CD8-positive, alpha-beta memory T cell (primary cell): ENCODE measurements at regions not wholly inside any gene's neighbourhood (a gene's known extent, or its start where the extent isn't known, plus 50 kb on each side); places are given as distances from the start of the nearest gene placed in this dataset.

ENCODE experiments used
- CTCF ChIA-PET: fragments of 350-600 bp; sonication (Branson Sonifier 250); formaldehyde crosslinking; loops from one replicate; lab custom pipeline; 2021; ENCODE audit warnings: antibody characterized with exemption; lab: Charles Lee
- POLR2A ChIA-PET: fragments of 350-600 bp; sonication (Branson Sonifier 250); formaldehyde crosslinking; loops from one replicate; lab custom pipeline; 2021; ENCODE audit warnings: antibody characterized with exemption; lab: Charles Lee
- DNase-seq, 5 donors: peaks; one replicate each; pipeline versions ENCODE4 v3.0.0 to v3.0.0-alpha.2; 2020 to 2022; ENCODE audit warnings: mixed read lengths in 1 of 5
- H3K27ac ChIP-seq: one replicate; pipeline ENCODE4 v1.7.0; 2013; ENCODE audit warnings: low read depth, mild to moderate bottlenecking, low read length, moderate library complexity
- H3K27me3 ChIP-seq: 2 replicates; pipeline ENCODE4 v1.7.0; 2013; ENCODE audit warnings: low read length, mild to moderate bottlenecking; ENCODE audit not compliant: insufficient read depth, poor library complexity, severe bottlenecking
- H3K36me3 ChIP-seq: 2 replicates; pipeline ENCODE4 v1.7.0; 2013; ENCODE audit warnings: mild to moderate bottlenecking, low read length, moderate library complexity; ENCODE audit not compliant: insufficient read depth
- H3K4me1 ChIP-seq: 2 replicates; pipeline ENCODE4 v1.7.0; 2013; ENCODE audit warnings: mild to moderate bottlenecking, low read length, moderate library complexity; ENCODE audit not compliant: insufficient read depth
- H3K4me3 ChIP-seq: 2 replicates; pipeline ENCODE4 v1.7.0; 2013; ENCODE audit warnings: mild to moderate bottlenecking, low read length
- H3K9me3 ChIP-seq: 2 replicates; pipeline ENCODE4 v1.7.0; 2013; ENCODE audit warnings: mild to moderate bottlenecking, low read length
- H3K27ac Mint-ChIP-seq, 8 donors: one replicate each; pipeline ENCODE4 v1.8.0; 2020 to 2021; ENCODE audit warnings: mixed read lengths in 8 of 8, mild to moderate bottlenecking in 6 of 8, inconsistent platforms in 3 of 8, moderate library complexity in 3 of 8
- H3K27me3 Mint-ChIP-seq, 2 donors: one replicate each; pipeline ENCODE4 v1.8.0; 2020 to 2021; ENCODE audit warnings: mixed read lengths in 2 of 2, mild to moderate bottlenecking in 1 of 2, moderate library complexity in 1 of 2
- H3K36me3 Mint-ChIP-seq, 3 donors: one replicate each; pipeline ENCODE4 v1.8.0; 2020 to 2021; ENCODE audit warnings: mixed read lengths in 3 of 3, inconsistent platforms in 1 of 3, mild to moderate bottlenecking in 1 of 3
- H3K4me1 Mint-ChIP-seq, 3 donors: one replicate each; pipeline ENCODE4 v1.8.0; 2020 to 2021; ENCODE audit warnings: mixed read lengths in 3 of 3, inconsistent platforms in 1 of 3, mild to moderate bottlenecking in 1 of 3
- H3K4me3 Mint-ChIP-seq, 7 donors: one replicate each; pipeline ENCODE4 v1.8.0; 2020 to 2021; ENCODE audit warnings: mixed read lengths in 7 of 7, mild to moderate bottlenecking in 6 of 7, moderate library complexity in 4 of 7, inconsistent platforms in 2 of 7
- H3K9me3 Mint-ChIP-seq, 5 donors: one replicate each; pipeline ENCODE4 v1.8.0; 2020 to 2022; ENCODE audit warnings: mixed read lengths in 5 of 5, mild to moderate bottlenecking in 3 of 5, moderate library complexity in 2 of 5, inconsistent platforms in 1 of 5

DNA sequence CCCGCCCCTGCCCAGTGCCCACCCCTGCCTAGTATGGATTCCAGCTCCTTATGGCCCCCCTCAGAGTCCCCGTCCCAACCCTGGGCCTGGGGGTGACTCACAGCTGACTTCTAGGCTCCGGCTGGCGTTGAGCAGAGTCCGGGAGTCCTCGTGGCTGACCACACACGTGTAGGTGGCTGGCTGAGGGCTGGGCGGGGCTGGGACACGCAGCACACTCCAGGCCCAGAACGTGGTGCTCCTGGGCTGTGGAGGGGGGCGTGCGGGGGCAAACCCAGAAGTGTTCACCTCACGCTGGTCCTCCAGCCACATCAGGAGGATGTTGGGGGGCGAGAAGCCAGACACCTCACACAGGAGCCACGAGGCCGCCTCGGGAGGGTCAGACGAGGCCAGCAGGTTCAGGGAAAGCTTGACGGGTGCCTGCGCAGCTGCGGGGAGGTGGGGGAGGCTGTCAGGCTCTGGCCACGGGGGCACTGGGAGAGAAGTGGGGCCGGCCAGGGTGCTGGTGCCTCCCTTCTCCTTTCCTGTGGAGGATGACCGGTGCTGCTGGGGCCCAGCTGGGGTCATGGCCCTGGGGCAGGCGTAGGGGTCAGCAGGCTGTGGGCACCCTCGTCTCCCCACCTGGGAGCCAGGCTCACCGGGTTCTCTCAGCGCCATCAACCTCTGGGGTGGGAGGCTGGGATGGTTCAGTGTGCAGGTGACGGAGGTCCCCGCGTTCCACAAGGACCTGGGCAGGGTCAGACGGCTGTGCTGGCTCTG is 314.1 kb downstream of the TMEM121 start:
- H3K27me3 Mint-ChIP-seq = peaks cover 1 to 3% of the 10 kb centered on the region in 2 donors

DNA sequence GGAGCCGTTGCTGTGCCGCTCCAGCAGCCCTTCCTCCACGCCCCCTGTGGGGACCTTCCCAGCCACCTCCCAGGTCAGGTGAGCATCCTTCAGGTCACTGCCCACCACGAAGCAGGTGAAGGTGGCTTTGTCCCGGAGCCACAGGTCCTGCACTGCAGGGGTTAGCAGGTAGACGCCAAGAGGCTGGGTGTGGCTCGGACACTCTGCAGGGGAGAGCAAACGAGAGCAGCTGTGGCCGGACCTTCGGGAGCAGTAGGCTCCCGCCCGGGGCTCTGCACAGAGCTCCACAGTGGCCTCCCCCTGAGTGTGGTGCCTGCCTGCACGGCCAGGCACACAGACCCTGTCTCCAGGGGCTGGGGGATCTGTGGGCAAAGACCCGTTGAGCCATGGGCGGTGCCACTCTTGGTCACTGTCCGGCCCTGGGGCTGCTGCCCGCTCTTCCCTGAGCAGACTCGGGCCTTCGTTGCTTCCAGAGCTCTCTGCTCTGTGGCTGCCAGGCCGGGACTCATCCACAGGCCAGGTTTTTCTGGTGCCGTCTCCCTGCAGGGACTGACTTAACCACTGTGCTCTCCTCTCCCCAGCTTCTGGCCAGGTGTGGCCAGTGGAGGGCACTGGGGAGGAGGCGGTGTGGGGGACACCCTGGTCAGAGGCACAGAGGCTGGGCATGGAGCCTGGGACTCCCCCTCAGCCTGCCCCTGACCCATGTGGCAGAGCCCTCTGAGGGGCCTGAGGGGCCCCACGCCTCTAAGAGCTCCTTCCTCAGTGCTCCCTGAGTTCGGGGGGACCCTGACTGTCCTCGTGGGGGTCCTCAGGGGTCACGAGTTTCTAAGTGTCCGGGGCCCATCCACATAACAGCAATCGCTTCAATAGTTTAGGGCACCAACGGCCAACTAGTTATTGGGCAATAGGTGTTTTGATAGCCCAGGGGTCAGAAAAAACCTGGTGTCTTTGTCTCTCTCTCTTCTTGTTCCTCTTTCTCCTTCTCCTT is 314.9 kb downstream of the TMEM121 start:
- Histone ChIP-seq H3K4me1 (no peaks in the 10 kb centered on the region), H3K9me3 (no peaks in the 10 kb centered on the region), H3K27ac (no peak overlapping the region), H3K27me3 (no peaks in the 10 kb centered on the region), H3K36me3 (no peaks in the 10 kb centered on the region), H3K4me3 (no peak overlapping the region)
- ChIA-PET CTCF (no interaction called here), POLR2A (no interaction called here)
- Mint-ChIP-seq H3K4me1 (no peaks in the 10 kb centered on the region), H3K36me3 (no peaks in the 10 kb centered on the region), H3K4me3 (no peak overlapping the region), H3K27me3 (peaks cover 0 to 3% of the 10 kb centered on the region in 2 donors), H3K9me3 (no peaks in the 10 kb centered on the region), H3K27ac (no peak overlapping the region)
- DNase-seq = no peak

More for the DNA sequence above, 314.1 kb downstream of the TMEM121 start:
- Mint-ChIP-seq H3K36me3 (no peaks in the 10 kb centered on the region), H3K9me3 (no peaks in the 10 kb centered on the region), H3K4me3 (no peak overlapping the region), H3K27ac (no peak overlapping the region), H3K4me1 (no peaks in the 10 kb centered on the region)
- DNase-seq = no peak
- no peaks in the 10 kb centered on the region for H3K27me3 ChIP-seq
- H3K36me3 ChIP-seq = no peaks in the 10 kb centered on the region
- no peaks in the 10 kb centered on the region for H3K9me3 ChIP-seq
- H3K4me1 ChIP-seq = no peaks in the 10 kb centered on the region
- ChIA-PET POLR2A (no interaction called here), CTCF (no interaction called here)
- no peak overlapping the region for H3K27ac ChIP-seq
- no peak overlapping the region for H3K4me3 ChIP-seq

DNA sequence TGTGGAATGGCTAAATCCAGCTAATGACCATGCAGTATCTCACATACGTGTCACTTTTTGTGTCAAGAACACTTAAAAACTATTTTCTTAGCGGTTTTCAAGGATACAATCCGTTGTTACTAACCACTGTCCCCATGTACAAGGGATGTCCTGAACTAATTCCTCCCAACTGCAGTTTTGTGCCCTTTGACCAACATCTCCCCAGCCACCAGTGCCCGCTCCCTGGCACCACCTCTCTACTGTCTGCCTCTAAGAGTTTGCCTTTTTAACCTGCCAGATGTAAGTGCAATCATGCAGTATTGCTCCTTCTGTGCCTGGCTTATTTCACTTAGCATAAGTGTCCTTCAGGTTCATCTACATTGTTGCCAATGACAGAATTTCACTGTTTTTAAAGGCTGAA is 315.7 kb downstream of the TMEM121 start:
- ChIA-PET CTCF (no interaction called here), POLR2A (no interaction called here)
- H3K27ac ChIP-seq = no peak overlapping the region
- Mint-ChIP-seq H3K27me3 (peaks cover 0 to 3% of the 10 kb centered on the region in 2 donors), H3K9me3 (no peaks in the 10 kb centered on the region), H3K4me1 (no peaks in the 10 kb centered on the region), H3K4me3 (no peak overlapping the region), H3K27ac (peak overlapping the region in 1 of 8 donors; percentile 26), H3K36me3 (no peaks in the 10 kb centered on the region)
- no peak overlapping the region for H3K4me3 ChIP-seq
- no peaks in the 10 kb centered on the region for H3K27me3 ChIP-seq
- no peak for DNase-seq
- no peaks in the 10 kb centered on the region for H3K9me3 ChIP-seq
- H3K36me3 ChIP-seq = no peaks in the 10 kb centered on the region
- no peaks in the 10 kb centered on the region for H3K4me1 ChIP-seq

DNA sequence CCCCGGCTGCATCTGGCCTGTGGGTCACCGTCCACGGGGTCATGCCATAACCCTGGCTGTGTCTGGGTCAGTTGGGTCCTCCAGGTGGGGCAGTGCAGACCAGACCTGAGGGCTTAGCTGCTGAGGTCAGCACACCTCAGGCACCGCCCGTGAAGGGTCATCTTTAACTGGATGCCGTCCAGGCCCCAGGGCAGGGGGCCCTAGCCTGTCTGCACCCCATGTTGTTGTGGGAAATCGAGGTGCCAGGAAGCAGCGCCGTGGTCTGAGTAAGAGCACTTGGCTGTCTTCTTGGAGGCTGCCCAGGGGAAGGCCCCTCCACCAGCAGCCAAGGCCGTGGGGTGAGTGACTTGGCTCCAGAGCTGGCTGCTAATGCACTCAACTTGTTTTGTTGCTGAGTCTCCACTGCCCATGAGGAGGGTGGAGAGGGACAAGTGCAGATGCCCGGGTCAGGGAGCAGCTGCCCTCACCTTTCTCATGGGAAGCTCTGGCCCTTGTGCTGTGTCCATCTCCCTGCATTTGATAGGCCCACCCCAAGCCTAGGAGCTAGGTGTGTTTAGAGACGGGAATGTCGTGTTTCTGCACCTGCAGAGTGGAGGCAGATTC is 317.2 kb downstream of the TMEM121 start:
- Histone ChIP-seq H3K27me3 (no peaks in the 10 kb centered on the region), H3K36me3 (no peaks in the 10 kb centered on the region), H3K4me3 (no peak overlapping the region), H3K27ac (no peak overlapping the region), H3K9me3 (no peaks in the 10 kb centered on the region), H3K4me1 (no peaks in the 10 kb centered on the region)
- H3K27ac Mint-ChIP-seq = no peak overlapping the region
- H3K4me1 Mint-ChIP-seq = no peaks in the 10 kb centered on the region
- DNase-seq = no peak
- no peaks in the 10 kb centered on the region for H3K9me3 Mint-ChIP-seq
- ChIA-PET CTCF (no interaction called here), POLR2A (no interaction called here)
- no peak overlapping the region for H3K4me3 Mint-ChIP-seq
- H3K36me3 Mint-ChIP-seq = no peaks in the 10 kb centered on the region
- H3K27me3 Mint-ChIP-seq = no peaks in the 10 kb centered on the region

DNA sequence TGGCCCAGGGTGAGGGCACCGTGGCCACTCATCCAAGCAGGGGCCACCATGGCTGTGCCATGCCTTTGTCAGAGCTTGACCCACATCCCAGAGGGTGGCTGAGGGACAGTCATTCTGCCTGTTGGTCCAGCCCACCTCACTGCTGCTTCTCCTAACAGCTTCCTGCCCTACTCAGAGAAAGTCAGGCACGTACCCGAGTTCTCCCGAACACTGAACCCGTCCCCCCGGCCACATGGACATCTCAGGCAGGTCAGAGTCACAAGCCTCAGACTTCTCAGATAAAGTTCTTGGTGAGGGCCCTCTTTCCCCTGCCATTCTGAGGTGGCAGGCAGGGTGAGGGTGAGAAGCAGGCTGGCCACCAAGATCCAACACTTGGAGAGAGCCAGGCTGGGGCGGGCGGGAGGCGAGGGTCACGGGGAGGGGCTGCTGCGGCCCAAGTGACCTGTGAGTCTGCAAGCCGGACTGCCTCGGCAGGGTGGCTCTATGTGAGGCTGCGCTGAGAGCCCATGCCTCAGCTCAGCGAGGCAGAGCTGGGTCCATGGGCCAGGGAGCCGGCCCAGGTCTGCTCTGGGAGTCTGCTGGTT is 317.8 kb downstream of the TMEM121 start:
- no peaks in the 10 kb centered on the region for H3K36me3 ChIP-seq
- H3K9me3 ChIP-seq = no peaks in the 10 kb centered on the region
- POLR2A ChIA-PET = no interaction called here
- Mint-ChIP-seq H3K36me3 (no peaks in the 10 kb centered on the region), H3K9me3 (no peaks in the 10 kb centered on the region), H3K27ac (no peak overlapping the region), H3K4me1 (no peaks in the 10 kb centered on the region), H3K27me3 (no peaks in the 10 kb centered on the region), H3K4me3 (no peak overlapping the region)
- H3K27ac ChIP-seq = no peak overlapping the region
- no peak overlapping the region for H3K4me3 ChIP-seq
- H3K27me3 ChIP-seq = no peaks in the 10 kb centered on the region
- no peaks in the 10 kb centered on the region for H3K4me1 ChIP-seq
- DNase-seq = no peak
- CTCF ChIA-PET = no interaction called here

DNA sequence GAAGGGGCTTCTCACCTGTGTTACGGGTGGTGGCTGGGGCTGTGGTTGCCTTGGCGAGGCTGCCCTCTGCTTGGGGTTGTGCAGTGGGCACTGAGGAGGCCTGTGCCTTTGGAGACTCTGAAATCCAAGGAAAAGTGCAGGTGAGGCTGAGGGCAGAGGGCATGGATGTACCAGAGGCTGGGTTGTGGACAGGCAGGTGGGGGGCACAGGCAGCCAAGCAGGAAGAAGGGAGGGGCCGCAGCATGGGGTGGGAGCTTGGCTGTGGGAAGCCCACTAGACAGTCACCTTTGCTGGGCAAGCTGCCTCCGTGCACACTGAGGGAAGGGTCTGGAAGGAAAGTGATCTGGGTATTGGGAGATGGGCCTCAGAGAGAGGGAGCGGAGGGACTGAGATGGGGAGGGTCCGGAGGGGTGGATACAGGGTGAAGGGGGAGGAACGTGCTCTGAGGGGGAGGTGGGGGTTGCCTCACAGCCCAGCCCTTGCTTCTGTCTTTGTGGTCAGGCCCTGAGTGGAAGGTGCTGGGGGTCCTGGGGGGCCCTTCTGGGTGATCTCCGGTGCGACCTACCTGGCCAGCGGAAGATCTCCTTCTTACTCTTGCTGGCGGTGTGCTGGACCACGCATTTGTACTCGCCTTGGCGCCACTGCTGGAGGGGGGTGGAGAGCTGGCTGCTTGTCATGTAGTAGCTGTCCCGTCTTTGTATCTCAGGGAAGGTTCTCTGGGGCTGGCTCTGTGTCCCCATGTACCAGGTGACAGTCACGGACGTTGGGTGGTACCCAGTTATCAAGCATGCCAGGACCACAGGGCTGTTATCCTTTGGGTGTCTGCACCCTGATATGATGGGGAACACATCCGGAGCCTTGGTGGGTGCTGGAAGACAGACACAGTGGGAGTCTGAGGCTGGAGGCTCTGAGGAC is 318.7 kb downstream of the TMEM121 start:
- H3K4me3 Mint-ChIP-seq = no peak overlapping the region

DNA sequence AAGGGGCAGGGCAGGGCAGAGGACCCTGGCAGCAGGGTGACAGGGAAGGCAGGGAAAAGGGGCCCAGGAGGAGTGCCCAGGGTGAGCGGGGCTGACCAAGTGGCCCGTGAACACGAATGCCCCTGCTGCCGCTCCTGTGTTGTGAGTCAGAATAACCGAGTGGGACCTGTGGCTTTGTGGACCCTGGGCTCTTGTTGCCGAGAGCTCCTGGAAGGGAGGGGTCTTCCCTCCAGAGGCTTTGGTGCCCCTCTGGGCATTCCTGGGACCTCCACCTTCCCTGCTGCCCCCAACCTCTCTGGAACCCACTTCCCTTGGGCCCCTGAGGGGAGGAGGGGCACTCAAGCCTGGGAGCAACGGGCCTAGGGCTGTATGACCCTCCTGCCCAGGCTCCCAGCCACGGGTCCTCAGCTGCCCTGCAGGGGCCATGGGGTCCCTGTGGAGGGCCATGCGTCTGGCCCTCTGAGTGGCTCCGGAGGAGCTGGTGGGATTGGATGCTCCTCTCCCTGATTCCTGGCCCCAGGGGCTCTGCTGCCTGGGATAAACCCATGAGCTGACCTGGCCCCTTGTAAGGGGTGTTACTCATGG is 319.4 kb downstream of the TMEM121 start:
- ChIA-PET CTCF (no interaction called here), POLR2A (no interaction called here)
- no peaks in the 10 kb centered on the region for H3K9me3 Mint-ChIP-seq
- Histone ChIP-seq H3K27ac (no peak overlapping the region), H3K9me3 (no peaks in the 10 kb centered on the region), H3K27me3 (no peaks in the 10 kb centered on the region), H3K4me1 (no peaks in the 10 kb centered on the region), H3K4me3 (no peak overlapping the region), H3K36me3 (no peaks in the 10 kb centered on the region)
- no peaks in the 10 kb centered on the region for H3K27me3 Mint-ChIP-seq
- no peak for DNase-seq
- no peaks in the 10 kb centered on the region for H3K4me1 Mint-ChIP-seq
- peak overlapping the region in 1 of 8 donors; percentile 61 for H3K27ac Mint-ChIP-seq
- no peaks in the 10 kb centered on the region for H3K36me3 Mint-ChIP-seq
- H3K4me3 Mint-ChIP-seq = no peak overlapping the region

More for the DNA sequence above, 318.7 kb downstream of the TMEM121 start:
- DNase-seq = no peak
- H3K27me3 ChIP-seq = no peaks in the 10 kb centered on the region
- Mint-ChIP-seq H3K27me3 (no peaks in the 10 kb centered on the region), H3K27ac (peak overlapping the region in 2 of 8 donors; percentile 47 to 61), H3K9me3 (no peaks in the 10 kb centered on the region), H3K36me3 (no peaks in the 10 kb centered on the region), H3K4me1 (no peaks in the 10 kb centered on the region)
- ChIA-PET CTCF (no interaction called here), POLR2A (no interaction called here)
- H3K9me3 ChIP-seq = no peaks in the 10 kb centered on the region
- H3K4me1 ChIP-seq = no peaks in the 10 kb centered on the region
- no peak overlapping the region for H3K4me3 ChIP-seq
- H3K27ac ChIP-seq = no peak overlapping the region
- no peaks in the 10 kb centered on the region for H3K36me3 ChIP-seq
